Hindlimb muscle (tissue), 1 donor: ENCODE measurements at regions not wholly inside any gene's neighbourhood (a gene's known extent, or its start where the extent isn't known, plus 50 kb on each side); places are given as distances from the start of the nearest gene placed in this dataset.

ENCODE experiments used
- DNase-seq: peaks from one replicate; pipeline ENCODE4 v3.0.0-alpha.2; 2013

DNA sequence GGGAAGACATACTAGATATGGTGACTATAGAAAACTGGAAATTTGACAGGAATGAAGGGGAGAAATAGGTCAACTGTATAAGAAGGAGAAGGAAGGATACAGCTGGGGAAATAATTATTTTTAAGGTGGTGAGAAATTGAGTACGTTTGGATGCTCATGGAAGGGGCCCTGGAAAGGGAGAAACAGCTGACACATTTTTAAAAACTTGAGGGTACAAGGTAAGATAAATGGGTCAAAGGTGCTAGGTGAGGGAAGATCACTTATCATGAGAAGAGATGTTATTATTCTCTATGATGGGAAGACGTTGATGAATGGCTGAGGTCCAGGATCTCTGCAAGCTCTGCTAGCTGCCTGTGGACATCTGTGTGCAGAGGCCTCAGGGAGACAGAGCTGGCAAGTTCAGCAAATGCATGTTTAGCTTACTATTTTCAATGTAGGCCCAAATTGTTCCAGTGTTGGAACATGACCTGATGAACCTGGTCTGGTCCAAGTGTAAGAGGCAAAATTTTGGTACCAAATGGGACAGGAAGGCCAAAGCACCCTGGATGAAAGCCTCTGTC, 181.7 kb downstream of the MTRR start:
- DNase-seq = peak; percentile 26

DNA sequence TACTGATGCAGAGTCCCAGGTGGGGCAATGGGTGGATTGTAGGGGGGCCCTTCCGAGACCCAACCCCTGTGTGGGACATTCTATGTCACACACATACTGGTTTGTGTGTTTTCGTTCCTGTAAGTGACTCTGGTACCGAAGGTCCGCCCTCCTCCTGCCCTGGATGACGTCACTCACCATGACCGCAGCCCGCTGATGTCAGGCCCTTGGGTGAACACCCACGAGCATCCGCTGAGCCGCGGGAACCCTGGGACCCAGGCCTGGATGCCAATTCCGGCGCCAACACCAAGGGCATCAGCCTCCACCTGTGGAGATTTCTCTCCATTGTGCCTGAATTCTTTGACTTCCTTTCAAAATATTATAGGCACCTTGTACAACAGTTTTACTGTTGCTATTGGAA, 184.3 kb downstream of the MTRR start:
- no peak for DNase-seq

DNA sequence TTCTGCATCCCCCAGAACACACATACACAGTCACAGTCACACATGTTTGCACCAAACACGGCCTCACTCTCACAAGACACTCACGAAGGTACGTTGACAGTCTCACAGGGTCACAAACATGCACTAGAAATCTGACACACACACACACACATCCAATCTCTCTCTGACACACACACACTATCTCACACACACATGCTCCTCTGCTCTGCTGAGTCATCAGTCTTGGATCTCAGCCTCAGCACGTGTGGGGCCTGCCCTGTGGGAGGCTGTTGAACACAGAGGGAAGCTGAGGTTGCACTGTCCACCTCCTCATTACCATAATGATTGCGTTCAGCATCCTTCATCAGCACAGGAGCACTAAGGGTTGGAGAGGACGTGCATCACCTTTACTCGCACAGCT, 188.8 kb downstream of the MTRR start:
- DNase-seq = peak; percentile 71

DNA sequence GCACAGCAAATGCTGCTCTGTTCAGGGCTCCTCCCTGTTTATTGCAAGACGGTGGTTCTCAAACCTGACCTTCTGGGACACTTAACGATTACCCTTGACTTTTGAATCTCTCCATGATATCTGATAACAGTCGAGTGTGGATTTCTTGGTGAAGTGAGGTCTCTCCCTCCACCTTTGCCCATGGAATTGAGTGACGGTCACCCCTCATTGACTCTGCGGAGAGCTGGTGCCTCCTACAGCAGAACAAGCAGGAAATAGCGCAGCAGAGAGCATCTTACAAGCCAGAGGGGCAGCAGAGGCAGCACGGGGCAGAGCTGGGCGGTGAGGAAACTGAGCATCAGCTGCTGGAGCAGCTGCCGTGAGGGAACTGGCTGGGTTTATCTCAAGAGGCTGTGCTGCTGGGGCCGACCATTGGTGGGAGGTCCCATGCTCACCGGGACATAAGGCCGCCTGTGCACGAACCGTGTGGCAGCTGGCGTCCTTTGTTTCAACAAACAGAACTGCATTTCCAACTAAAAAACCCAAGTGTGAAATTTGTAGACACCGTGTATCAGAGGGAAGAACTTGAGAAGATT, 189.8 kb downstream of the MTRR start:
- no peak for DNase-seq

DNA sequence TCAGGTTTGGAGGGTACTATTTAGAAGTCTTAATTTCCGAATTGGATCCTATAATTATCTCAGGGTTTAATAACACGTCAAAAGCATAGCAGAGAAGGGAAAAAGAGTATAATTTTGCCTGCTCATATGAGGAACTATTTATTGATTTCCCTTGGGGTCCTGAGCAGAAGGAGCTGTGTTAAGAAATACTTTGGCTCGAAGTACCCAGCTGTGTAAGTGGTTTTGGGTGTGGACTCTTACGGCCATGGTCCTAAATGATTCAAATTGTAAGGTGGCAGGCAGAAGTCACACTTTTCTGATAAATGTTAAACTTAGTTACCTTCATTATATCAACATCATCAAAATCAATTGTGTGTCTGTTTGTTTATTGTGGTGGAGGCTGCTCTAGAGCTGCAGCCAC, 190.4 kb downstream of the MTRR start:
- DNase-seq = no peak

DNA sequence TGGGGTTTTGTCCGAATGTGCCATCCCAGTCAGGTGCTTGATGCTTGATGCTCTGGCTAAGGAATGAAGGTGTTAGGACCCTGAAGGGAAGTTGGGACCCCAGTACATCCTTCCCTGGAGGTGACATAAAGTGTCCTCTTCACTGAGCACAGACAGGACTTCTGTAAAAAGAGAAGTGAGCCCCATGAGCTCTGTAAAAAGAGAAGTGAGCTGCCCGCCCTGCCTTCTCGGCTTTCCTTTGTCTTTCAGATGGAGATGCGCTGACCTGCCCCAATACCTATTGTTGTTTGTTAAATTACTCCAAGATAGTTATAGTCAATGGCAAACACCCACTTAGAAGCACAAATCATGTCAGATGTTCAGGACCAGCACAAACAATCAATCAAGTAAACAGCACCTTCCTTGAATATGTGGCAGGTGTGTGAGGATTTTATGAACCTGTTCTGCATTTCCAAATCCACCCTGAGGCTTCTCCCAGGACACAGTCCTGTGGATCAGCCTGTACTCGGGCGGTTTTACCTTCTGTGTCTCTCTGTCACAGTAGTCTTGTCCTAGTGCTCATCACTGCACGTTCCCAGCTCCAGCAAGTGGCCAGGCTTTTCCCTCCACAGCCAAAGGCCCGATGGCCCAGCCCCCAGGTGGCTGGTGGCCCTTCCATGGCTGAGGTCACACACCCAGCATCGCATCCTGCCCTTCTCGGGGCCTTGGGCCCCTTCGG, 191.4 kb downstream of the MTRR start:
- no peak for DNase-seq

DNA sequence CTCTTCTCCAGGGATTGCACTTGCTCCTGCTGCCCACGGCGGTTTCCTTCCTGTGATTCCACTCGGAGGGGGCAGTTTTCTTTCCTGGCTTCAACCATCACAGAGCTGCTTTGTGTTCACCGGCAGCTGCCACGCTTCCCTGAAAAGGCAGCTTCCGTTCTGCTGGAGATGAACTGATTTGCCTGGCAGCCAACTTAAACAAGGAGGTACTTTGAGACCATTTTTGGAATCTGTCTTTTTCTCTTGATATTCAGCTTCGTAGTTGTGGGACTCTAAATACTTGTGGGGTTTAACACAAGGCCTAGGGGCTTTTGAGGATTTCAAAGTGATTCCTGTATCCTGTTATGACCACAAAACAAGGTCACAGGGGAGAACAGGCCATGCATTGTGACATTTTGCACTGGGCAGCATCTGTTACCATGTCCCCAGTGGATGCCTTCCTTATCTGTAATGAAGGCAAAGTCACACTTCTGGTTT, 192.0 kb downstream of the MTRR start:
- no peak for DNase-seq

DNA sequence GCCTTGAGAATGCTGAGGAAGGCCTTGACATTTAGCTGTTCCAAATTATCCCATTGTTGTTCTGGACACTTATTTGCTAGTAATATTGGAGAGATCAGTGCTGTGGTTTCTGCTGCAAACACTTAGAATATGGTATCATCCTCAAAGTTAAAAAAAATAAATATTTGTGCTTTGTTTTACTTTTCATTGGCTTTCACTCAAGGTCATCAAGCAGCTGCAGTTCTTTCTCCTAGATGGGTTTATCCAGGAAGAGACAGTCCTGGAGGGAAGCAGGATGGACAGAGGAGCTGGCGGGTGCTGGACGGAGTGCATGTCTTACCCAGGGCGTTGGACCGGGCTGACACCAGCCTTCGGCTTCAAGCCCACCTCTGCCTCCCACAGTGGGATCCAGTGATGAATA, 193.6 kb downstream of the MTRR start:
- no peak for DNase-seq

DNA sequence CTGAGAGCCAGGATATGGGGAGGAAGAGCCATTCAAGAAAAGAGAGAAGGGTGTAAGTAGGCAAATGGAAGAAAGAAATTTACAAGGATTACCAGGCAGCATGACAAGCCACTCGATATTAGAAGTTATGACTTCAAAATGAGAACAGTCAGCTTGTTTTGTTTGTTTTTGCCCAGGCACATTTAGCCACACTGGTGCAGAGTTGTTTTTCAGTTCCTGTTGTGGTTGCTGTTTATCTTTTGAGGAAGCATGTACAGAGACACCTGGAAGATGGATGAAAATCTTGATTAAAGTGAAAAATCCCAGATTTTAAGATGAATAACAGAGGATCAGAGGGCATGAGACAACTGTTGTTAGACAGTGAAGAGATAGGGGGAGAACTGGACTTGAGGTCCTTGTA, 199.1 kb downstream of the MTRR start:
- no peak for DNase-seq

DNA sequence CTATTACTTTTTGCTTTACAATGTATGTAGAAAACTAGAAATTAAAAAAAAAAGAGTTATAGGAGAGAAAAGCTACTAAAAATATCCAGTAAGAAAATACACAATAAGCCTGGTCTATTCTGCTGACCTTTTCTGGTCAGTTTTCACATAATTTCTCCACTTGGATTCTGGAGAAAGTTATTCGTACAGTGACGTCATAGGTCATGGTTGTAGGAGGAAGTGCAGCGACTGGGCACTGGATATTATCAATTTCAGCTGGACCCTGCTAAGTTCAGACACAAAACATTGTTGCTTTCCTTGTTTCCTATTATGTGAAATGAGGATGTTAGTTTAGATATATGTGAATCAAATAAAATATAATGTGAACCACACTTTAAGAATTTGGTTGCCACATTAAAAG, 201.2 kb downstream of the MTRR start:
- DNase-seq = no peak

DNA sequence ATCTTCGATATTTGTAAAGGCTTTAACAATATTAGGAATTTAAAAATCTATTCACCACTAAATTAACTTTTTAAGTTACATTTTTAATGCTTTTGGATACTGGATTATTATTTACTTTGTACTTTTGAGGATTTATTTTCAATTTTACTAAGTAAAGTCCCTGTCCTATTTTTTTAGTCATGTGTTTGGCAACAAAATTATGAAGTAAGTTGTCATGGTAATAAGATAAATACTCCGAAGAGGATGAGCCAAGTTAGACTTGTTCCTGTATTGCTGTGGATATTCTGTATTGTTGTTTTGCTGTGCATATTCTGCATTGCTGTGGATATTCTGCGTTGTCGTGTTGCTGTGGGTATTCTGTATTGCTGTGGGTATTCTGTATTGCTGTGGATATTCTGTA, 210.1 kb downstream of the MTRR start:
- DNase-seq = peak; percentile 36

DNA sequence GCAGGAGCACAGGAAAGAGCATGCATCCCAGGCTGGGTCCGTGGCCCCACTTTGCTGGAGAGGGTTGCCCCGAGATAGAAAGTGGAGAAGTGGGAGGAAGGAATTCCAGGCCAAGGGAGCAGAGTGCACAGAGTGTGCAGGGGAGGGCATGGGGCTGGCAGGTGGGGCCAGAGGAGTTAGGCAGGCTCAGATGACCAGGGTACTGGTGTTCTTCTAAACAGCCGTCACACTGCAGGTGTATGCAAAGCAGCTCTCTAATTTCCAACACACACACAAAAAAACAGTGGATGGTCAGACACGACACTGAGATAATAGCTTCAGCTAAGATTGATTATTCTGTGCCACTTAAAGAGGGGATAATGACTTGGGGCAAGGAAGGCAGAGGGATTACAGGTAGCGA, 212.2 kb downstream of the MTRR start:
- no peak for DNase-seq

DNA sequence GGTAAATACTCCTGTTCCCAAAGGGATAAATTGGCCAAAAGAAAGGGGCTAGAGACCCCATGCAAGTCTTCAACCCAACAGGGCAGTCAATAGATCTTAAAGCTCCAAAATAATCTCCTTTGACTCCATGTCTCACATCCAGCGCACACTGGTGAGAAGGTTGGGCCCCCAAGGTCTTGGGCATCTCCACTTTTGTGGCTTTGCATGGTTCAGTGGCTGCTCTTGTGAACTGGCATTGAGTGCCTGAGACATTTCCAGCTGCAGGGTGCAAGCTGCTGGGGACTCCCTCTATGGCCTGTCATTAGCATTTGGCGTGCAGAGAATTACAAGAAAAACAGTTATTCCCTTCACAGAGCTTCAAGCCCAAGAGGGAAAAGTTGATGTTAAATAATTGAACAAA, 224.7 kb downstream of the MTRR start:
- no peak for DNase-seq

DNA sequence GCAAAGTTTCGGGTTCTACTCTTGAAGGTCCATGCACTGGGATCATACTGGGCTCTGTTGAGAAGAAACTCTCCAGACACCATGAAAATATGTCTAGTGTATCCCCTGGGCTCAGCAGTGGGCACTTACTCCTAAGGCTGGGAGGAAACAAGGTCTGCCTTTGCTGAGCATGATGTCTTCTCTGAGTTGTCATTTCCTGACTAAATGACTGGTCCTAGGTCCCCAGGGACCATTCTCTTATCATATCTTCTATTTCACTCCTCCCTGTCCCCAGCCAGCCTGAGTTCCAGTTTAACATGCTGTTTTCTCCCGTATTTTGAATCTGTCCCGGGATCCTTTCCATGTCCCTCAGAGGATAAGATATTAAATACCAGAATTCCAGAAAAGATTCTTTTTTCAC, 225.4 kb downstream of the MTRR start:
- DNase-seq = no peak

DNA sequence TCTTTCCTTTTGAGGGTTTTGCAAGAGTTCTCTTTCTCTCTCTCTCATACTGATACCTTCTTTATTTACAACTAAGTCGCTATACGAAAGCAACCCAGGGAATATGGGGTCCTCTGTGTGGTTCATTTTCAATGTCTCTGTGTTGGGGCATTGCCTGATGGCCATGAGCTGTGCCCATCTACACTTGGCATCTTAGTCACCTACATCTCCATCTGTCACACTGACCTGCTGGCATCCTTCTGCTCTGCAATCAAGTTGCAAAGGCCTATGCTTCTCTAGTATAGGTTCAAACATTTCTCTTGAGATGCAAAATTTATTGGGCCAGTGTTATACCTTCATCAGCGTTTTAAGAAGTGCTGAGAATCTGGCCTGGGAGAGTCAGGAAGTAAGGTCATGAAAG, 228.2 kb downstream of the MTRR start:
- no peak for DNase-seq

DNA sequence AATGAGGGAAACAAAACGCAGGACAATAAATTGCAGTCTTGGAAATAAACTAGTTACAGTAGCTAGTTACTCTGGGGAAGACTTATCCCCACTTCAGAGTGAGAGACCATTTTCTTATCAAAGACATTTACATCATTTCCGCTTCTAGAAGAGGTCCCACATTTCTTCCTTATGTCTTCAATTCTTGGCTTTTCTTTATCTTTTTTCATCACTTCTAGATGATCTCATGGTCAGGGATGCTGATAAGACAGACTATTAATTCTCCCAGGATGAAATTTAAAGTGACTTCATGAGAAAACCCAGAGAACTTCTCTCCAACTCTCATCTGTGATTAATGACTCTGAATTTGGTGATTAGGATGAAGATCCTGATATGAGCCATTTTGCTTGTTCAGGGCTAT, 229.1 kb downstream of the MTRR start:
- DNase-seq = no peak

DNA sequence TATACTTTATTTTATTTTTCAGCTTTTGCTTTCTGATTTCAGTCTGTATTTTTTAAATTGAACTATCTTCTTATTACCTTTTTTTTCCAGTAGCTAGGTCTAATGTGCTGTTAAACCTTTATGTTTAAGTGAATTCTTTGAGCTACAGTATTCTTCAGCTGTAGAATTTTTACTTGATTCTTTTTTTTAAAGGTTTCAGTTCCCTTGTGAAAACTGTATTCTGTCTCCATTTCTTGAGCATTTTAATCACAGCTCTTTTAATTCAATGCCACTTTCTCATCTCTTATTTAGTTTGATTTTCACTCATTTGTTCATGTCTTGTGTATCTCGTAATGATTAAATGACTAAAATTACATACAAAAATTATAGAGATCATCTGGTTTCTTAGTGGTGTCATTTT, 233.8 kb downstream of the MTRR start:
- DNase-seq = no peak

DNA sequence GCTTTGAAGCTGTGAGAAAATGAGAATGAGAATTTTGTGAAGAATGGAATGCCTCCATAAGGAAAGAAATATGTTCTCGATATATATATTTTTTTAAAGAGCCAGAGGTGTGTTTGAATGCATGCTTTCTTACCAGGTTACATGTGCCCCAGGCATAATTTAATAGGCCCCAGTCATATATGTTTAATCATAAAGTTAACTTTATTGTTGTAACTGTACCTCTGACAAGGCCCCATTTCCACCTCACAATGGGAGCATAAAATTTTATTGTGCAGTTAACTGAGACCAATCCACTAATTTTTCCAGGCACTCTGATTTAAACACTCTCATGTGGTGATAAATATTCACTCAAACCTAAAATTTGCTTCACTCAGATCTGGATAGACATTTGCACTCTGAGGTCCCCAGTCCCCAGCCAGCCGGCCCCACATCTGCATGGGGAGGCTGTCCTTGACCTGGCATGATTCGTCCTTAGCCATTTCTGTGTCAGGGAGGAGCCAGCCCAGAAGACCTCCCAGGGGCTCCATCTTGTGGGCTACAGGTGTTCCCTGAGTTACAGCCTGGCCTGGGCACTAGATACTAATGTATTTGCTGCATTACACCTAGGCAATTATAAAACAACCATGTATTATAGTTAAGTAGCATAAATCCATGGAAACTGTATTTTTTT, 245.8 kb downstream of the MTRR start:
- no peak for DNase-seq

DNA sequence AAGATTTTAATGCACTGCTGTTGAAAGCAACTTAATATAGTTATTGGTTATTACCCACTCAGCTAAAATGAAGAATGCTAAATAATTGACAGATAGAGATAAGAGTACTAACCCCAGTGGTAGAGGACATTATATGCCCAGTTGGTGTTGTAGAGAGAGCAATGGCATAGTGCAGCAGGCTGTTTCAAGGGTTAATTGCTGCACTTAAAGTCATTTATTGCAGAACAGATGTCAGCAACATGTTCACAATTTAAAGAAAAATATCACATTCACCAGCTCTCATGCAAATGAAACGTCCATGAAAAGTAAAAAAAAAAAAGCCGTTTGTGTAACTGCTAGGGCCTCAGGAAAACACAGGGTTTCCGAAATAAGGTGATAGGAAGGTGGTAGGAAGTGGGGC, 254.6 kb downstream of the MTRR start:
- DNase-seq = no peak

DNA sequence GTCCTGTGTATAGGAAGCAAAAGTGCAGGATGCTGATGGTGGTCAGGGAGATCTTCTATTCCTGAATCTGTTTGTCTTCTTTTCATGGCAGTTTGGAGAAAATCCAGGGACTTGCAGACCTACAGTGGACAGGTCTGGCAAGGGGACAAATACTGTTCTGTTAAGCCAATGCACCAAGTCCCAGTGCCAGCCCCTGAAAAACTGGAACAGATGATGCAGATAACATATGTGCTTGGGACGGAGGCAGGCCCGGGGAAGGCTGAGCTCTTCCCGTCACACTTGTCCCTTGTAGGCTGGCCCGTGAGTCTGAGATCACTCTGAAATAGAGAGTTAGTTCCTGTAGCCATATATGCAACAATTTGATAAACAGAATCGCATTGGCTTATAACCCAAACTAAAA, 265.7 kb downstream of the MTRR start:
- DNase-seq = no peak

DNA sequence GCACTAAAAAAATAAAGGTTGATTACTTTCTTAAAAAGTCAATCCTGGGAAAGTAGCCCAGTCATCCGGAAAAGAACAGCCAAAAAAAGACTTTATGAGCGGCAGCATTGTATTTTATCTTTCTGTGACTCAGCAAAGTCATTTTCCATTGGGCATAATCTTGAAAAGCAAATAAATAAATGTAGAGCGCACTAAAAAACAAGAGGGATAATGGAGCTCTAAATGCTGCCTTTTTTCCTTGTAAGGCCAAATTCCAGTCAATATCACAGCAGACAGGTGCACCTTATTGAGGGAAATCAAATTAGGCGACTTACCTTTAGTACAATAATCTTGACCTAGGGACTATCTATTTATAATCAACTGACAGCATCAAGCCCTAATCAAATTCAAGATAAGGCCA, 266.8 kb downstream of the MTRR start:
- DNase-seq = no peak

DNA sequence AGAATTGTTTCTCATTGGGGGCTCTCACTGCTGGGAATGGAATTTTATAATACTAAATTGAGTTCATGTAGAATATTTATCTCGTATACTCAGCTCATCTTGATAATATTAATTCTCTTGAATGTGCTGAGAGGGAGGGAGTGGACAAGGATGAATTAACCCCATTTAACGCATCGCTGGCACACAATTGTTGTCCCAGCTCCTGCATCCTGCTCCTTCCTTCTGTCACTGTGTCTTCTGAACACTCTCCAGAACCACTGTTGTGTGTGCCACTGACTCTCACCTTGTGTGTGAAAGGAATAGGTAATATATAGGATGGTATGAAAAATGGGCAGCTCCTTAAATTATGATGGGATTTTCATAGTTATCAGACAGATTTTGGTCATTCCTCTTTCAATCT, 267.3 kb downstream of the MTRR start:
- no peak for DNase-seq

DNA sequence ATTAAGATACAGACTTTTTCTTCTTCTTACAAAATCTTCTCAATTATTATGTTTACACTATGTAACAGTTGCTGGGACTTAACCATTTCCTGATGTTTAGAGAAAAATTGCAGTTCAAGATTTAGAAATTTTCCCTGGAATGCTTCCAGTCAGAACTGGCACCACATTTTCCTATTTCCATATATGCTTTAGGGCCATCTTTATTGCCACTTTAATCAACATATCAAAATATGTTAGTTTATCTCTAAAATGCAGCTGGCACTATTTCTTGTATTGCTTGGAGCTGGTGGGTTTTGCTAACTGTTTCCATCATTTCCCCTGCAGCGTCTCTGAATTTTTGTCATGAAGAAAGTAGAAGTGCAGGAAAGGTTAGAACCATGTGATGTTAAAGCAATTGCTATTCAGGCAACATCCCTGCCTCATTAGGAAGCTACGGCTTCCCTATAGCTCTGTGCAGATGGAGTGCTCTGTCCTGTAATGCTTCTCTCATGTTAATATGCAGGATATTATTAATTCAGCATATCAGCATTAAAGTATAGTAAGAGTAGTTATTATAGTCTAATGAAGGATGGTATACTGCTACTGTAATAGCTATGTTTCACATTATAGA, 269.1 kb downstream of the MTRR start:
- DNase-seq = no peak

DNA sequence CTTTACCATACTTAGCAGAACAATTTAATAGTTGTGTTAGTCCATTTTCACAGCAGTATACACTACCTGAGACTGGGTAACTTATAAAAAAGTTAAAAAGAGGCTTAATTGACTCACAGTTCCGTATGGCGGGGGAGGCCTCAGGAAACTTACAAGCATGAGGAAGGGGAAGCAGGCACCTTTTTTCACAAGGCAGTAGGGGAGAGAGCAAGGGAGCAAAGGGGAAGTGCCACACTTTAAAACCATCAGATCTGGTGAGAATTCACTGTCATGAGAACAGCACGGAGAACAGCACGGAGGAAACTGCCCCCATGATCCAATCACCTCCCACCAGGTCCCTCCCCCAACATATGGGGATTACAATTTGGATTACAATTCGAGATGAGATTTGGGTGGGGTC, 269.9 kb downstream of the MTRR start:
- DNase-seq = no peak
